Ovary (tissue), 3 donors: ENCODE measurements at regions not wholly inside any gene's neighbourhood (a gene's known extent, or its start where the extent isn't known, plus 50 kb on each side); places are given as distances from the start of the nearest gene placed in this dataset.

Experiments
- CTCF ChIP-seq, 3 donors: fragments of 450-650 bp in 2 of 3; fragments of 200-600 bp in 1 of 3; IDR thresholded peaks; one replicate each; pipeline versions ENCODE4 v1.5.1 to v1.8.0; 2016 to 2022; ENCODE audit warnings: antibody characterized with exemption in 3 of 3, mild to moderate bottlenecking in 1 of 3
- EP300 ChIP-seq: sonication (generic); formaldehyde crosslinking; IDR thresholded peaks from one replicate; pipeline ENCODE4 v1.6.1; 2017; ENCODE audit warnings: antibody characterized with exemption
- POLR2A ChIP-seq: fragments of 450-650 bp; IDR thresholded peaks from one replicate; pipeline ENCODE4 v1.6.1; 2017; ENCODE audit warnings: antibody characterized with exemption, mild to moderate bottlenecking, moderate library complexity
- donor health status: DM: no; HTN: no; CAD: no.

- TF ChIP-seq CTCF (IDR thresholded peaks at IDR 0.05), result no peak
- no peak for TF ChIP-seq POLR2A
- TF ChIP-seq EP300, result no peak
These were observed 1347.1 kb upstream of the PABPC4L start for GRCh38 chr4:135548711-135549110.
